ENCODE measurements at regions not wholly inside any gene's neighbourhood (a gene's known extent, or its start where the extent isn't known, plus 50 kb on each side); places are given as distances from the start of the nearest gene placed in this dataset.

- no peak for DNase-seq (ENCODE audit: low read depth)
Observed at GRCh38 chr2:121028577-121028976, 256.4 kb downstream of the TFCP2L1 start.

GRCh38 chr2:121030523-121030922 lies 254.5 kb downstream of the TFCP2L1 start:
- no peak for DNase-seq (ENCODE audit: low read depth)

GRCh38 chr2:121031568-121032340 lies 253.2 kb downstream of the TFCP2L1 start:
- DNase-seq (ENCODE audit: low read depth), result no peak

DNA sequence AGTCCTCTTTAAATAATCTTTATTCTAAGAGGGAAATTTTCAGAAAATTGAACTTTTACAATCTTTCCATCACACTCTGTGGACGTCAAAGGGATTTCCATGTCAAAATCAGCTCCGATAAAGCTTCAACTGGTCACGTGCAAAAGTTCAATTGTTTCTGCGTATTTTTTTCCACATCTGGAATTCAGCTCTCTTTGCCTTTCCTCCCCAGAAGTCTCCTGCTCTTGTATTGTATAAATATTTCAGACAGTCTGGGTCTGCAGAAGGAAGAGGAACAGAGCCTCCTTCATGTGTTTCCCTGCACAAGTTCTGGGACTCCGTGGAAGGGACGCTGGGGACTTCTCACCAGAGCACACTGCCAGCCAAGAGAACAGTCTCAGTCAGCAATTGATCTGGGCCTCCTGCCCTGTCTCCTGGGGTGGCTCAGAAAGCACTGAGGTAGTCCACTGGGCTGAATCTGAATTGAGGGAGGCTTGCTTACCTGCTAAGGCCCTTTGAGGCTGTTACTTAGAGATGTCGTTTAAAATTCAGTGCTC lies 251.5 kb downstream of the TFCP2L1 start:
- no peak for DNase-seq (ENCODE audit: low read depth)

GRCh38 chr2:121034551-121034950 lies 250.5 kb downstream of the TFCP2L1 start:
- no peak for DNase-seq (ENCODE audit: low read depth)

DNA sequence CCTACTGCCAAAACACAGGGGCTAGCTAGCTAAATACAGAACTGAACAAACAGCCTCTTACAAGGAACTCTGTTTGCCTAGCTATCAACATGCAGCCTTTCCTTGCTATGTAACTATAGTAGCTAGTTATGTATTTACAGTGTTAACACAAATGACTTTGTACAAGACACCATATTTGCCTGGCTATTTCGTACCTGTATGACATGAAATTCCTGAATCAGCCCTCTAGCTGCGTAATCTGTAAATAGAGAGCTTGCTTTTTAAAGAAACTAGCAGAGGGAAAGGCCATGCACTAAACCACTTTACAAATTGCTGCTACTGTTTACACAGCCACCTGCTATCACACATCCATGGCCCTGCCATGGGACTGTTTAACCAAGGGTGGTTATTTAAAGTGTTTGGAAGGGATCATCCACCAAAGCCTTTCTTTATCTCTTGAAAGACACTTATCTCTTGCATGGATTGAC lies 248.7 kb downstream of the TFCP2L1 start:
- no peak for DNase-seq (ENCODE audit: low read depth)

DNA sequence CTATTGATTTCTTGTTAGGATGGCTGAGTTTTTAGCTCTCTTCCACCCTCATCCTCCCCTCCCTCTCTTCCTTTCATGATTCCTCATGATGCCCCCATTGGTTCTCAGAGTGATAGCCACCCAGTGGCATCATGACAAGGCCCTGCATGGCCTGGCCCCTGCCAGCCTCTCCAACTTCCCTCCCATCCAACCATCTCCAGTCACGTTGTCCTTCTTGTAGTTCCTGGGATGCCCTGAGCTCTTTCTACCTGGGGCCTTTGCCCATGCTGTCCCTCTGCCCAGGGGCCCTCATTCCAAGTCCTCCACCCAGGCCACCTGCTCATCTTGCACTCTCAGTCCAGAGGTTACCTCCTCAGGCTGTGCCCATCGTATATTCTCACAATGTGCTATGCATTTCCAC lies 247.5 kb downstream of the TFCP2L1 start:
- DNase-seq (ENCODE audit: low read depth), result no peak

GRCh38 chr2:121038031-121038430 lies 247.0 kb downstream of the TFCP2L1 start:
- no peak for DNase-seq (ENCODE audit: low read depth)

DNA sequence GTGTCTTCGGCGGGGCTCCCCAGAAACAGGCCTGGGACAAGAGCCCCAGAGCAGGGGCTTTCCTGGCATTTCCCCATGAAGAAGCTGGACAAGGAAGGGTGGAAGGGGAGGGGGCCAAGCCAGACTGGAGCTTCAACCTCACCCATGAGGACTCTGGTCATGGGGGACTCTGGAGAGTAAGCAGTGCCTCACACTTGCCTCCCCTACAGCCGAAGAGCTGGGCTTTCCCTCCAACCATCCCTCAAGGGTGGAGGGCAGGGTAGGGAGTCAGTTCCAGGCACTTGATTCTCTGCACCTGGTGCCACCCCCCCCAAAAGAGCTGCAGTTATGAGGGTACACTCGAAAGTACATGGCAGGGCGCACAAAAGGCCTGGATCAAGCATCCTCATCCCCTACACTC lies 246.6 kb downstream of the TFCP2L1 start:
- no peak for DNase-seq (ENCODE audit: low read depth)

DNA sequence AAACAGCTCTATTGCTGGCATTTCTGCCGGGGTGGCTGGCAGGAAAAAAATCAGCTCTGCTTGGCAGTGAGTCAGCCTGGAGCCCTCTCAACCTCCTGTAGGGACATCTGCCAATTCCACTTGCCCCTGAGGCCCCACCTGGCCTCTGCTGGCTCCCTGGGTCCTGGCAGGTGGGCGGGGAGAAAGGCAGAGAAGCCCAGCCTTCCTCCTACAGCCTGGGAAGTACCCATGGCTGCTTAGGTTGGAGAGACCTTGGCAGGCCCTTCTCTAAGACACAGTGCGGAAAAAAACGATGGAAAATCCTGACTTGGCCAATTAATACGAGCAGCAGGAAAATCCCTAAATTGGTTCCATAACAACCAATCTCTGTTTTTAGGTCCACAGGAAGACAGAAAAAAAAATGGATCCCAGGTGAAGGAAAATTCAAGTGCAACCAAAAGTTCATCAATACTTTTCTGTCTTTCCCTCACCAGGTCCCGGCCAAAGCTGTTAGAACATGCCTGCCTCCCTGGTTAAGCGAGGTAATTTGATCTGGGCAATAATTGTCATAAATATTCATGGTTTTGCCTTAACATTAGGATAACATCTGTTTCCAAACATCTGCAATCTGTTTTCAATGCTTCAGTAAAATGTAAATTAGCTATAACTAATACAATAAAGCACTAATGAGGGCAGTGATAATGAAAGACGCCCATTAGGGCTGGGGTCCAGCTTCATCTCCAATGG lies 245.9 kb downstream of the TFCP2L1 start:
- no peak for DNase-seq (ENCODE audit: low read depth)

DNA sequence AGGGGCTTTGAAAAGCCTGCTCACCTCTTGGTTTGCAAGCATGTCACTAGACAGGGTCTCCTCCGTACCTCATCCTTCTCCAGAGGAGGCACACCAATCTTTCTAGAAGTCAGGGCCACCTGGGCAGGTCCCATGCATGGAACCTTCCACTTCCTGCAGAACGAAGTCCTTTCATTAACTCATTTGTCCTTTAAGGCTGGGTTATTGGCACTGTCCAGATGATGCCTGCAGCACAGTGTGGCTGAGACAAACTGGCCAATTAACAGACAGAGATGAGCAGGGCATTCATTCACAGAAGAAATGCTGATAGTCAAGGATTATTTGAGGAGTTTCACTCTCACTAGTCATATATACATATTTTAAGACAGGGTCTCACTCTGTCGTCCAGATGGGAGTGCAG lies 245.3 kb downstream of the TFCP2L1 start:
- no peak for DNase-seq (ENCODE audit: low read depth)

- no peak for DNase-seq (ENCODE audit: low read depth)
Observed at GRCh38 chr2:121041516-121041915, 243.5 kb downstream of the TFCP2L1 start.

DNA sequence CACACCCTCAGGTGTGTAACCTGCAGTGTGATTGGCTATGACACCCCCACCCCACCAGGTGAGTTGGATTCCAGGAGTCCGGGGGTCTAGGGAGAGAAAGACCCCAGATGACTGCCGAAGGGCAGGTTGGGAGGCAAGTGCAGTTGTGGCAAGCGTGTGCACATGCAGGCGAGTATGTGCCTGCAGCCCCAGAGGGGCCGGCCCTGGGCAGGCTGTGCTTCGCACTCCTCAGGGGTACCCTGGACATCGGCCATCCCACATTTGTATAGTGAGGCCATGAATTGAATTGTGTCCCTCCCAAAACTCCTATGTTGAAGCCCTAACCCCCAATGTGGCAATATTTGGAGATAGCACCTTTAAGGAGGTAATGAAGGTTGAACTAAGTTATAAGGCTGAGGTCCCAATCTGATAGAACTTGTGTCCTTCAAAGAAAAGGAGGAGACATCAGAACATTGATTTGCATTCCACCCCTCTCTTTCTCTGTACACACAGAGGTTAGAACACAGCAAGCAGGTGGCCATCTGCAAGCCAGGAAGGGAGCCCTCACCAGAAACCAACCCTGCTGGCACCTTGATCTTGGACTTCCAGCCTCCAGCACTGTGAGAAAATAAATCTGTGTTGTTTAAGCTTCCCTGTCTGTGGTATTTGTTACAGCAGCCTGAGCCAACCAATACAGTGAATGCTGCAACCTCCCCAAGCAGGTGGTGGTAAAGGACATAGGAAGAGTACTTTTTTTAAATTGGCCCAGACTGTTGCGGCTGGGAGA lies 241.8 kb downstream of the TFCP2L1 start:
- no peak for DNase-seq (ENCODE audit: low read depth)

- no peak for DNase-seq (ENCODE audit: low read depth)
Observed at GRCh38 chr2:121043827-121044222, 241.2 kb downstream of the TFCP2L1 start.

- DNase-seq (ENCODE audit: low read depth), result no peak
Observed at GRCh38 chr2:121044412-121044811, 240.6 kb downstream of the TFCP2L1 start.

DNA sequence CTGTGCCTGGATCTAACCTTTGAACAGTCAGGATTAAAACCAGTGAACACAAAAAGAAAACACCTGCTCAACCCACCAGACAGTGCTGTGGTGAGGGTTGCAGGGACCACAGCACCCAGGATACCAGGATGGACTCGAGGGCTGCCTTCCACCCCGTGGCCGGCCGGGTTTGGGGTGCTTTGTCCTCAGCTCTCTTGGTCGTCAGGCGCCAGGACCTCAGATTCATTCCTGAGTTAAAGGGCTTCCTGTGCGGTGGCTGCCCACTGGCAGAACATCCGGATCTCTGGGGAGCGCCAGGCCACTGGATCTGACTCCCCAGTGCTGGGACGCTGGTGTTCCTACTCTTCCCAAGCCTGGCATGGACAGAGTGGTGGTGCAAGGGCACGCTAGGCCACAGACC lies 239.8 kb downstream of the TFCP2L1 start:
- no peak for DNase-seq (ENCODE audit: low read depth)

DNA sequence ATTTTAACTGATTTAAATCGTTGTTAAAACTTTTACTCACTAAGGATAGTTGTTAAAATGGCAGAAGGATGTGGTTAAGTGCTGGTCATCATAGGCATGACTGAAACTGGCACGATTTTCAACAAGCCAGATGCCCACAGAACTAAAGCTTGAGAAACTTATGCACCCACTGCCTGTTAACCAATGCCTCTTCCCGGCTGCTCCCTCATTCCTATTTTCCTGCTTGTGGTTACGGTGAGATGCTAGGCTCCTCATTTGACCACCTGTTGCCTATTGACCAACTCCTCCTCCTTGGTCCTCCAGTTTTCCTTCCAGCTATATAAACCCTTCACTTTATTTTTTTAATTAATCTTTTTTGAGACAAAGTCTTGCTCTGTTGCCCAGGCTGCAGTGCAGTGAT lies 238.7 kb downstream of the TFCP2L1 start:
- no peak for DNase-seq (ENCODE audit: low read depth)

DNA sequence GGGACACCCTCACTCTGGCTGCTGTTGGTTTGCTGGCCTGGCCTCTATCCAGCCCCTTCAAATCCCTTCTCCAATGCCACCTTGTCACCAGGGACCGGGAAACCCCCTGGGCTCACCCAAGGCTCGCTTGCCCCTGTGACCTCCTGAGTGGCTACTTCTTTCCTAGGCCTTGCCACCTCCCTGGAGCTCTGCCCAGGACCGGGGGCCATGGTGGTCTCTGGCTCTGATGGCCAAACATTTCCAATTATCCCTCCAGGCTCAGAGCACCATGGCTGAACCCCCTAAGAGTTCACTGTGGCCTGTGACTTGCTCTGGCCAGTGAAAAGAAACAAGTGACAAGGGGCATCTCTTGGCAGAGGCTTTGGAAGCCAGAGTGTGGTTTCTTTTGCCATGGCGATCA lies 237.6 kb downstream of the TFCP2L1 start:
- no peak for DNase-seq (ENCODE audit: low read depth)

DNA sequence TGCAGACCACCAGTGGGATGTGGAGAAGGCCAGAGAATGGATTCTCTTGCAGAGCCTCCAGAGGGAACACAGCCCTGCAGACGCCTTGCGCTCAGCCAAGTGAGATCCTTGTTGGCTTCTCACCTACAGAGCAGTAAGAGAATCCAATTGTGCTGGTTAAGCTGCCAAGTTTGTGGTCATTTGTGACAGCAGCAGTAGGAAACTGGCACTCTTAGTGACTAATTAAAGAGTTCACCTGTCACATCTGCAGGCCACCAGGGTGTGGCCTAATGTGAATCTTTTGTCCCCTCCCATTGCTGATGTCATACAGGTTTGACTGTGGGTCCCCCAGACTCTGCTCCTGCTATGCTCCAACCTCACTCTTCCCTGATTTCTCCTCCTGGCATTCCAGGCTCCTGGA lies 235.9 kb downstream of the TFCP2L1 start:
- no peak for DNase-seq (ENCODE audit: low read depth)

GRCh38 chr2:121049950-121050585 lies 234.9 kb downstream of the TFCP2L1 start:
- no peak for DNase-seq (ENCODE audit: low read depth)

DNA sequence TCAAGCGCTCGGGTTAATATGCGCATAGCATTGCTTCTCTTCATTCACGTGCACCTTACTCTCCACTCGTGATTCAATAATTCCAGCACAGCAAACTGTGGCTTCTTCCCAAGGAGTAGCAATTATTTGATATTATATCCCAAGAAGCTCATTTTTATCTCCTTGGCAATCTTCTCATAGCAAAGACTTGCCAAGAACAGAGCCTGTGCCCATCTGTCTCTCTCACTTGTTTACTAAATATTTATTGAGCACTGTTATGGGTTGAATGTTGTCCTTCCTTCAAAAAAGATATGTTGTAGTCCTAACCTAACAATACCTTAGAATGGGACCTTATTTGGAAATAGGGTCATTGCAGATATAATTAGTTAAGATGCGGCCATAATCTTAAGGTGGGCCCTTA lies 233.7 kb downstream of the TFCP2L1 start:
- no peak for DNase-seq (ENCODE audit: low read depth)

DNA sequence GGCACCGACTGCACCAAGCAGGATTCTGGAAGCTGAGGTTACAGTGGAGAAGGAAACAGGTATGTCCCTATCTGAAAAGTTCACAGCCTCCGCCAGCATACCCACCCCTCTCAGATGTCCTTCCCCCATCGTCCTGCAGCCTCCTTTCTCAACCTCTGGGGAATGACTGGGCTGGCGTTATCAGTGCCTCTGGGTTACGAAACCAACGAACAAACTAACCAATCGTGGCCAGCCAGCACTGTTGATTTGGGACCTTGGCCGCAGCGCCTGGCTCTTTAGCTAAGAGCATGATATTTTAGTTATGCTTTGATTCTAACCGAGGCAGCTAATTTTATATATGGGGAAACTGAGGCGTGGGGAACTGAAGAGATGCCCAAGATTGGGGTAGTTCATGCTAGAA lies 233.0 kb downstream of the TFCP2L1 start:
- DNase-seq (ENCODE audit: low read depth), result no peak
